Panc1 (cell line): ENCODE measurements at regions not wholly inside any gene's neighbourhood (a gene's known extent, or its start where the extent isn't known, plus 50 kb on each side); places are given as distances from the start of the nearest gene placed in this dataset.

ENCODE experiments used
- CTCF ChIP-seq: fragments of 450-650 bp; IDR thresholded peaks from 2 replicates; pipeline ENCODE4 v1.5.1; 2017; ENCODE audit warnings: mild to moderate bottlenecking
- POLR2AphosphoS5 ChIP-seq: IDR thresholded peaks from 2 replicates; pipeline ENCODE4 v1.6.1; 2012; ENCODE audit warnings: mild to moderate bottlenecking, low read depth, low read length, moderate library complexity
- REST ChIP-seq, 2 experiments: IDR thresholded peaks; 2 replicates each; pipeline ENCODE4 v1.6.1; 2011 to 2012; ENCODE audit warnings: low read depth in 2 of 2, control low read depth in 1 of 2, low read length in 1 of 2, mild to moderate bottlenecking in 1 of 2, moderate library complexity in 1 of 2; ENCODE audit not compliant: insufficient read depth in 1 of 2
- SIN3A ChIP-seq: IDR thresholded peaks from 2 replicates; pipeline ENCODE4 v1.6.1; 2012; ENCODE audit warnings: low read depth, mild to moderate bottlenecking, low read length, moderate library complexity, borderline replicate concordance; ENCODE audit not compliant: insufficient read depth
- TCF7L2 ChIP-seq: IDR thresholded peaks from 2 replicates; pipeline ENCODE4 v1.6.1; 2011; ENCODE audit warnings: mild to moderate bottlenecking, low read depth, low read length, inconsistent platforms

- TF ChIP-seq CTCF (no peak), POLR2AphosphoS5 (no peak), REST (IDR thresholded peaks at IDR 0.05; ENCODE audit: insufficient read depth in 1 of 2, low read depth in 2 of 2, low read length in 1 of 2) (no peak), TCF7L2 (no peak), SIN3A (no peak)
Observed at GRCh38 chr13:54029226-54029625, 1000.6 kb downstream of the OLFM4 start.
